Effector memory CD8-positive, alpha-beta T cell (primary cell): ENCODE measurements at regions not wholly inside any gene's neighbourhood (a gene's known extent, or its start where the extent isn't known, plus 50 kb on each side); places are given as distances from the start of the nearest gene placed in this dataset.

Experiments
- ATAC-seq: fragments of 150-1000 bp; cut with Tn5 transposase; replicated peaks from 2 replicates; pipeline ENCODE4 v1.10.0; 2021; ENCODE audit warnings: mild to moderate bottlenecking, moderate library complexity
- DNase-seq, 3 experiments: peaks; one replicate each; pipeline ENCODE4 v3.0.0; 2021
- H3K27ac Mint-ChIP-seq, 2 donors: one replicate each; pipeline ENCODE4 v1.8.0; 2022; ENCODE audit warnings: mild to moderate bottlenecking in 2 of 2, mixed read lengths in 2 of 2, moderate library complexity in 2 of 2
- H3K27me3 Mint-ChIP-seq, 2 donors: one replicate each; pipeline ENCODE4 v1.8.0; 2022; ENCODE audit warnings: mixed read lengths in 2 of 2
- H3K36me3 Mint-ChIP-seq: one replicate; pipeline ENCODE4 v1.8.0; 2022; ENCODE audit warnings: mild to moderate bottlenecking, moderate library complexity, mixed read lengths; ENCODE audit not compliant: insufficient read depth
- H3K4me1 Mint-ChIP-seq, 2 donors: one replicate each; pipeline ENCODE4 v1.8.0; 2022; ENCODE audit warnings: low read depth in 2 of 2, mixed read lengths in 2 of 2
- H3K4me3 Mint-ChIP-seq, 2 donors: one replicate each; pipeline ENCODE4 v1.8.0; 2022; ENCODE audit warnings: mild to moderate bottlenecking in 2 of 2, mixed read lengths in 2 of 2, moderate library complexity in 2 of 2
- H3K9me3 Mint-ChIP-seq, 2 donors: one replicate each; pipeline ENCODE4 v1.8.0; 2022; ENCODE audit warnings: mixed read lengths in 2 of 2

GRCh38 chr15:66954601-66955000 is 110.8 kb upstream of the SMAD3 start:
- ATAC-seq, result no peak
- Mint-ChIP-seq H3K36me3 (no peaks in the 10 kb centered on the region), H3K27me3 (peaks cover 0 to 7% of the 10 kb centered on the region in 2 donors), H3K4me1 (no peaks in the 10 kb centered on the region), H3K9me3 (no peaks in the 10 kb centered on the region), H3K27ac (no peak overlapping the region), H3K4me3 (no peak overlapping the region)
- no peak for DNase-seq

GRCh38 chr15:66955001-66955516 is 110.3 kb upstream of the SMAD3 start:
- ATAC-seq, result no peak
- Mint-ChIP-seq H3K36me3 (no peaks in the 10 kb centered on the region), H3K4me3 (no peak overlapping the region), H3K27ac (no peak overlapping the region), H3K27me3 (peaks cover 0 to 7% of the 10 kb centered on the region in 2 donors), H3K4me1 (no peaks in the 10 kb centered on the region), H3K9me3 (no peaks in the 10 kb centered on the region)
- no peak for DNase-seq

- DNase-seq, result no peak
- H3K9me3 Mint-ChIP-seq, result no peaks in the 10 kb centered on the region
- H3K27me3 Mint-ChIP-seq, result peaks cover 0 to 7% of the 10 kb centered on the region in 2 donors
- H3K4me1 Mint-ChIP-seq, result no peaks in the 10 kb centered on the region
- H3K4me3 Mint-ChIP-seq, result no peak overlapping the region
- H3K27ac Mint-ChIP-seq, result no peak overlapping the region
- ATAC-seq, result no peak
- H3K36me3 Mint-ChIP-seq, result no peaks in the 10 kb centered on the region
Observed at GRCh38 chr15:66955871-66956585, 109.4 kb upstream of the SMAD3 start.

- H3K9me3 Mint-ChIP-seq, result no peaks in the 10 kb centered on the region
- peaks cover 0 to 7% of the 10 kb centered on the region in 2 donors for H3K27me3 Mint-ChIP-seq
- no peak overlapping the region for H3K27ac Mint-ChIP-seq
- ATAC-seq, result no peak
- H3K36me3 Mint-ChIP-seq, result no peaks in the 10 kb centered on the region
- no peaks in the 10 kb centered on the region for H3K4me1 Mint-ChIP-seq
- DNase-seq, result no peak
- H3K4me3 Mint-ChIP-seq, result no peak overlapping the region
Observed at GRCh38 chr15:66956672-66957430, 108.6 kb upstream of the SMAD3 start.

- Mint-ChIP-seq H3K27me3 (peaks cover 0 to 7% of the 10 kb centered on the region in 2 donors), H3K27ac (no peak overlapping the region), H3K9me3 (no peaks in the 10 kb centered on the region), H3K4me3 (no peak overlapping the region), H3K36me3 (no peaks in the 10 kb centered on the region), H3K4me1 (no peaks in the 10 kb centered on the region)
- DNase-seq (no peak), ATAC-seq (no peak)
Observed at GRCh38 chr15:66957431-66957720, 108.0 kb upstream of the SMAD3 start.

GRCh38 chr15:66959066-66959465 is 106.3 kb upstream of the SMAD3 start:
- Mint-ChIP-seq H3K4me3 (no peak overlapping the region), H3K27me3 (peaks cover 0 to 7% of the 10 kb centered on the region in 2 donors), H3K27ac (no peak overlapping the region), H3K9me3 (no peaks in the 10 kb centered on the region), H3K36me3 (no peaks in the 10 kb centered on the region), H3K4me1 (no peaks in the 10 kb centered on the region)
- ATAC-seq (no peak), DNase-seq (no peak)

- no peak overlapping the region for H3K4me3 Mint-ChIP-seq
- H3K36me3 Mint-ChIP-seq, result no peaks in the 10 kb centered on the region
- H3K27ac Mint-ChIP-seq, result no peak overlapping the region
- H3K9me3 Mint-ChIP-seq, result no peaks in the 10 kb centered on the region
- no peaks in the 10 kb centered on the region for H3K4me1 Mint-ChIP-seq
- DNase-seq (no peak), ATAC-seq (no peak)
- H3K27me3 Mint-ChIP-seq, result peaks cover 0 to 7% of the 10 kb centered on the region in 2 donors
Observed at GRCh38 chr15:66959875-66960274, 105.5 kb upstream of the SMAD3 start.

GRCh38 chr15:66960519-66960918 is 104.9 kb upstream of the SMAD3 start:
- DNase-seq (no peak), ATAC-seq (no peak)
- H3K4me3 Mint-ChIP-seq, result no peak overlapping the region
- no peaks in the 10 kb centered on the region for H3K36me3 Mint-ChIP-seq
- peaks cover 0 to 7% of the 10 kb centered on the region in 2 donors for H3K27me3 Mint-ChIP-seq
- H3K9me3 Mint-ChIP-seq, result no peaks in the 10 kb centered on the region
- no peak overlapping the region for H3K27ac Mint-ChIP-seq
- no peaks in the 10 kb centered on the region for H3K4me1 Mint-ChIP-seq

- Mint-ChIP-seq H3K27ac (no peak overlapping the region), H3K36me3 (no peaks in the 10 kb centered on the region), H3K27me3 (peaks cover 0 to 5% of the 10 kb centered on the region in 2 donors), H3K4me3 (no peak overlapping the region), H3K9me3 (no peaks in the 10 kb centered on the region), H3K4me1 (peaks cover 0 to 4% of the 10 kb centered on the region in 2 donors)
- ATAC-seq (no peak), DNase-seq (no peak)
Observed at GRCh38 chr15:66961407-66961884, 104.0 kb upstream of the SMAD3 start.

- H3K36me3 Mint-ChIP-seq, result no peaks in the 10 kb centered on the region
- no peaks in the 10 kb centered on the region for H3K9me3 Mint-ChIP-seq
- ATAC-seq, result no peak
- peaks cover 0 to 4% of the 10 kb centered on the region in 2 donors for H3K4me1 Mint-ChIP-seq
- H3K4me3 Mint-ChIP-seq, result no peak overlapping the region
- no peak overlapping the region for H3K27ac Mint-ChIP-seq
- no peak for DNase-seq
- peaks cover 0 to under 1% of the 10 kb centered on the region in 2 donors for H3K27me3 Mint-ChIP-seq
Observed at GRCh38 chr15:66961901-66962300, 103.5 kb upstream of the SMAD3 start.

GRCh38 chr15:66962522-66962921 is 102.9 kb upstream of the SMAD3 start:
- H3K4me3 Mint-ChIP-seq, result no peak overlapping the region
- peaks cover 0 to 4% of the 10 kb centered on the region in 2 donors for H3K4me1 Mint-ChIP-seq
- H3K36me3 Mint-ChIP-seq, result no peaks in the 10 kb centered on the region
- DNase-seq (no peak), ATAC-seq (no peak)
- H3K27ac Mint-ChIP-seq, result no peak overlapping the region
- no peaks in the 10 kb centered on the region for H3K9me3 Mint-ChIP-seq
- H3K27me3 Mint-ChIP-seq, result no peaks in the 10 kb centered on the region

GRCh38 chr15:66963084-66963483 is 102.3 kb upstream of the SMAD3 start:
- ATAC-seq (no peak), DNase-seq (no peak)
- H3K27ac Mint-ChIP-seq, result no peak overlapping the region
- H3K4me3 Mint-ChIP-seq, result no peak overlapping the region
- H3K36me3 Mint-ChIP-seq, result no peaks in the 10 kb centered on the region
- peaks cover 0 to 4% of the 10 kb centered on the region in 2 donors for H3K4me1 Mint-ChIP-seq
- no peaks in the 10 kb centered on the region for H3K9me3 Mint-ChIP-seq
- H3K27me3 Mint-ChIP-seq, result no peaks in the 10 kb centered on the region

GRCh38 chr15:66963710-66964109 is 101.7 kb upstream of the SMAD3 start:
- peaks cover 0 to 4% of the 10 kb centered on the region in 2 donors for H3K4me1 Mint-ChIP-seq
- H3K4me3 Mint-ChIP-seq, result no peak overlapping the region
- H3K27me3 Mint-ChIP-seq, result no peaks in the 10 kb centered on the region
- DNase-seq (no peak), ATAC-seq (no peak)
- H3K9me3 Mint-ChIP-seq, result no peaks in the 10 kb centered on the region
- H3K36me3 Mint-ChIP-seq, result no peaks in the 10 kb centered on the region
- H3K27ac Mint-ChIP-seq, result no peak overlapping the region
